Fibroblast of skin of back (primary cell): ENCODE measurements at regions not wholly inside any gene's neighbourhood (a gene's known extent, or its start where the extent isn't known, plus 50 kb on each side); places are given as distances from the start of the nearest gene placed in this dataset.

Experiments
- DNase-seq: peaks from one replicate; pipeline ENCODE4 v3.0.0-alpha.2; 2013

GRCh38 chr13:31611214-31611613 is 128.1 kb upstream of the RXFP2 start:
- no peak for DNase-seq

- DNase-seq: no peak
Measured at GRCh38 chr13:31614073-31614472, 125.3 kb upstream of the RXFP2 start.

- DNase-seq: no peak
Measured at GRCh38 chr13:31614704-31615103, 124.6 kb upstream of the RXFP2 start.

GRCh38 chr13:31625115-31625514 is 114.2 kb upstream of the RXFP2 start:
- DNase-seq: peak; percentile 71

- peak; percentile 81 for DNase-seq
Measured at GRCh38 chr13:31627097-31627845, 112.1 kb upstream of the RXFP2 start.

GRCh38 chr13:31629085-31629780 is 110.1 kb upstream of the RXFP2 start:
- DNase-seq: peak; percentile 76

- DNase-seq: no peak
Measured at GRCh38 chr13:31631071-31631470, 108.3 kb upstream of the RXFP2 start.

GRCh38 chr13:31631746-31632145 is 107.6 kb upstream of the RXFP2 start:
- DNase-seq: no peak

- DNase-seq: peak; percentile 92
Measured at GRCh38 chr13:31638577-31638976, 100.7 kb upstream of the RXFP2 start.

GRCh38 chr13:31639443-31640163 is 99.7 kb upstream of the RXFP2 start:
- DNase-seq: peak; percentile 48

- no peak for DNase-seq
Measured at GRCh38 chr13:31649766-31650165, 89.6 kb upstream of the RXFP2 start.

GRCh38 chr13:31653730-31654129 is 85.6 kb upstream of the RXFP2 start:
- no peak for DNase-seq

- no peak for DNase-seq
Measured at GRCh38 chr13:31663880-31664585, 75.3 kb upstream of the RXFP2 start.

GRCh38 chr13:31670831-31671617 is 68.3 kb upstream of the RXFP2 start:
- no peak for DNase-seq

GRCh38 chr13:31674051-31674450 is 65.3 kb upstream of the RXFP2 start:
- DNase-seq: peak; percentile 25

- DNase-seq: no peak
Measured at GRCh38 chr13:31675440-31675953, 63.8 kb upstream of the RXFP2 start.

- no peak for DNase-seq
Measured at GRCh38 chr13:31681133-31681532, 58.2 kb upstream of the RXFP2 start.

- no peak for DNase-seq
Measured at GRCh38 chr13:31684466-31684865, 54.9 kb upstream of the RXFP2 start.

- peak; percentile 80 for DNase-seq
Measured at GRCh38 chr13:31686670-31687425, 52.5 kb upstream of the RXFP2 start.
